ENCODE measurements at regions not wholly inside any gene's neighbourhood (a gene's known extent, or its start where the extent isn't known, plus 50 kb on each side); places are given as distances from the start of the nearest gene placed in this dataset.

DNA sequence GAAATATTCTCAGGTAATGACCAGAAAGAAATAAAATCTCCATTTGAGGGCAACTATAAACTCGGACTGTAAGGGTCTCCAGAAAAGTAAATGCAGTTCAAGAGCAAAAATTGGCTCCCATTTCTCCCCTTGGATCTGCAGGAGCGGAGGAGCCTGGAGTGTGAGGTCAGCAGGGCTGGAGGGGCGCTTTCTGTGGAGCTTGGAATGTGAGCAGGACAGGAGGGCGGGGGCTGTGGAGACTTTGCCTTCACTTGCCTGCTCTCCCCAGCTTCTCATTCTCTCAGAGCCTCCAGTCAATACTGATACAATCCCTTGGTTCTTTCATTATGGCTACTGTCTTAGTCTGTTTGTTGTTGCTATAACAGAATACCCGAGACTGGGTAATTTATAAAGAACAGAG lies 162.8 kb upstream of the ANKH start:
- Histone ChIP-seq H3K9me3 (peaks cover 0 to 6% (median 2%) of the 10 kb centered on the region in 4 donors), H3K27me3 (no peaks in the 10 kb centered on the region), H3K4me1 (no peaks in the 10 kb centered on the region), H3K27ac (no peak overlapping the region), H3K36me3 (no peaks in the 10 kb centered on the region), H3K4me3 (no peak overlapping the region)
- no peak for DNase-seq
- WGBS, 2 donors: 84 to 92% methylated on average over 5 of the region's 5 CpGs
- TF ChIP-seq EP300 (IDR thresholded peaks at IDR 0.05): no peak
- TF ChIP-seq, protein P1, sequence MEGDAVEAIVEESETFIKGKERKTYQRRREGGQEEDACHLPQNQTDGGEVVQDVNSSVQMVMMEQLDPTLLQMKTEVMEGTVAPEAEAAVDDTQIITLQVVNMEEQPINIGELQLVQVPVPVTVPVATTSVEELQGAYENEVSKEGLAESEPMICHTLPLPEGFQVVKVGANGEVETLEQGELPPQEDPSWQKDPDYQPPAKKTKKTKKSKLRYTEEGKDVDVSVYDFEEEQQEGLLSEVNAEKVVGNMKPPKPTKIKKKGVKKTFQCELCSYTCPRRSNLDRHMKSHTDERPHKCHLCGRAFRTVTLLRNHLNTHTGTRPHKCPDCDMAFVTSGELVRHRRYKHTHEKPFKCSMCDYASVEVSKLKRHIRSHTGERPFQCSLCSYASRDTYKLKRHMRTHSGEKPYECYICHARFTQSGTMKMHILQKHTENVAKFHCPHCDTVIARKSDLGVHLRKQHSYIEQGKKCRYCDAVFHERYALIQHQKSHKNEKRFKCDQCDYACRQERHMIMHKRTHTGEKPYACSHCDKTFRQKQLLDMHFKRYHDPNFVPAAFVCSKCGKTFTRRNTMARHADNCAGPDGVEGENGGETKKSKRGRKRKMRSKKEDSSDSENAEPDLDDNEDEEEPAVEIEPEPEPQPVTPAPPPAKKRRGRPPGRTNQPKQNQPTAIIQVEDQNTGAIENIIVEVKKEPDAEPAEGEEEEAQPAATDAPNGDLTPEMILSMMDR (IDR thresholded peaks at IDR 0.05): no peak
- TF ChIP-seq POLR2AphosphoS5 (IDR thresholded peaks at IDR 0.05): no peak
- no peak for TF ChIP-seq POLR2A (IDR thresholded peaks at IDR 0.05)
- intact Hi-C loops (cut with DNase I): no loop called here

DNA sequence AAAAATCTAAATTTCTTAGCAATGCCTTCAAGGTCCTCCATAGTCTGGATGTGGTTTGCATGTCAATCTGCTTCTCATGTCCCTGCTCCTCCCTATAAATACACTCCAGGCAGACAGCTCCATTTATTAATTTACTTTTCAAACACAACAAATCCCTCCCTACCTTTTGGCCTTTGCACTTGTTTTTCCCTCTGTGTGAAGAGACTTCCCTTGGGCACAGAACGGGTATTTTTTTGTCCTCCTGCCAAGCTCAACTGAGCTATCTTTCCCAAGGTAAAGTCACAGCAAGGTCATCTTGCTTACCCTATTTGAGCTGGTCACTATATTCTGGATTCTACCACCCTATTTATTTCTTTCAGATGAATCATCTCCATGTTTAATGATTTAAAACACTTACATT lies 159.6 kb upstream of the ANKH start:
- no peaks in the 10 kb centered on the region for H3K9me3 ChIP-seq
- no peaks in the 10 kb centered on the region for H3K36me3 ChIP-seq
- TF ChIP-seq POLR2A (IDR thresholded peaks at IDR 0.05) (no peak), POLR2AphosphoS5 (IDR thresholded peaks at IDR 0.05) (no peak), EP300 (IDR thresholded peaks at IDR 0.05) (no peak)
- TF ChIP-seq, protein P1 (IDR thresholded peaks at IDR 0.05): no peak
- WGBS, 2 donors: 22 to 57% methylated on average over 1 of the region's 1 CpG
- no peak overlapping the region for H3K27ac ChIP-seq
- no peak overlapping the region for H3K4me3 ChIP-seq
- intact Hi-C loops (cut with DNase I): no loop called here
- H3K27me3 ChIP-seq: no peaks in the 10 kb centered on the region
- DNase-seq: no peak
- H3K4me1 ChIP-seq: no peaks in the 10 kb centered on the region

DNA sequence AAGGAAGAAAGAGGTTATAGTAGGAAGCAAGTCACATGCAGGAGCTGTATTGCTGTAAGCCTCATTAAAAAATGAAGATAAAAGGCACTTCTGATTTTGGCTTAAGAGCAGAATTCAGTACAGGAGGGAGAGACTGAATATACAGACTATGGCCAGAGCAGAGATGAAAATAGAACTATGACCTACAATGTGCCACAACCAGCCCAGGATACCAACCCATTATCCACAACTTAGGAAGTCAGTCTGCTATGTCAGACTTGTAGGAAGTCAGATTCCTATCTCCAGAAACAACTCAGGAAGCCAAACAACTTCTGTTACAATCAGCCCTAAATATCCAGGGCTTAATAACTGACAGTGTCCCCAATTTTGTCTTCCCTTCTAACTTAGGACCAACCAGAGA lies 156.2 kb upstream of the ANKH start:
- Histone ChIP-seq H3K27ac (no peak overlapping the region), H3K36me3 (no peaks in the 10 kb centered on the region), H3K9me3 (no peaks in the 10 kb centered on the region), H3K4me1 (no peaks in the 10 kb centered on the region), H3K4me3 (no peak overlapping the region), H3K27me3 (no peaks in the 10 kb centered on the region)
- intact Hi-C loops (cut with DNase I): no loop called here
- TF ChIP-seq, protein P1 (IDR thresholded peaks at IDR 0.05): no peak
- TF ChIP-seq POLR2AphosphoS5 (IDR thresholded peaks at IDR 0.05): no peak
- no peak for TF ChIP-seq EP300 (IDR thresholded peaks at IDR 0.05)
- TF ChIP-seq POLR2A (IDR thresholded peaks at IDR 0.05): no peak
- no peak for DNase-seq

DNA sequence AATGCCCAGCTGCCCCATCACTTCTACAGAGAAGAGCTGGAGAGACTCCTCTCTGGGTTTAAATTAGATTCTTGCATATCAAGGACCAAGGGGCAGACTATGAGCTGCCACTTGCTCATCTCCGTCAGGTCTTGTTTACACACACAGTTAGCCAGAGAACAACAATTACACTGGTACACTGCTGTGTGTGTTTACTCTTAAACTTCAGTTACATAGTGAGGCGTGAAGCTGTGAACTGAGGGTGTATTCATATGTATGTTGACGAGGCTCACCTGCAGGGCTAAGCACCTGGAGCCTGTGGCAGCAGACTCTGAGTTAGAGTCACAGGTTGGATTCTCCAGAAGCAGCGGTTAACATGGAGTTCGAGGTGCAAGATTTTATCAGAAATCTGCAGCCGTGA lies 155.4 kb upstream of the ANKH start:
- Histone ChIP-seq H3K4me3 (no peak overlapping the region), H3K27me3 (no peaks in the 10 kb centered on the region), H3K9me3 (no peaks in the 10 kb centered on the region), H3K27ac (no peak overlapping the region), H3K4me1 (peaks cover 0 to under 1% (median 0%) of the 10 kb centered on the region in 4 donors), H3K36me3 (no peaks in the 10 kb centered on the region)
- intact Hi-C loops (cut with DNase I): no loop called here
- TF ChIP-seq POLR2AphosphoS5 (IDR thresholded peaks at IDR 0.05) (no peak), EP300 (IDR thresholded peaks at IDR 0.05) (no peak), POLR2A (IDR thresholded peaks at IDR 0.05) (no peak)
- TF ChIP-seq, protein P1 (IDR thresholded peaks at IDR 0.05): no peak
- no peak for DNase-seq
- WGBS, 2 donors: 68 to 71% methylated on average over 6 of the region's 6 CpGs

Data from sigmoid colon (tissue), 6 donors.